ENCODE measurements at regions not wholly inside any gene's neighbourhood (a gene's known extent, or its start where the extent isn't known, plus 50 kb on each side); places are given as distances from the start of the nearest gene placed in this dataset.
A peak's percentile ranks its signal among the peaks of the same experiment; 100 is the strongest.

DNA sequence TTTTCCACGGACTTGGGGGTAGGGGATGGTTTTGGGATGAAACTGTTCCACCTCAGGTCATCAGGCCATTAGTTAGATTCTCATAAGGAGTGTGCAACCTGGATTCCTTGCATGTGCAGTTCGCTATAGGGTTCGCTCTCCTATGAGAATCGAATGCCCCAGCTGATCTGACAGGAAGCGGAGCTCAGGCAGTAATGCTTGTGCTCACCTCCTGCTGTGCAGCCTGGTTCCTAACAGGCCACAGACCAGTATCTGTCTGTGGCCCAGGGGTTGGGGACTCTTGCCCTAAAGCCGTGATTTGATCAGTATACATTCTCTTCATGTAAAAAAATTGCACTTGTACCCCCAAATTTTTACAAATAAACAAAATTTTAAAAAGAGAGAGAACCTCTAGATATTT lies 219.4 kb upstream of the CPNE8 start:
- no peak for ATAC-seq (ENCODE audit: low read depth in 2 of 2)

GRCh38 chr12:39123580-39124253 lies 218.3 kb upstream of the CPNE8 start:
- Histone ChIP-seq H3K4me3 (ENCODE audit: low read depth, low read length) (no peak overlapping the region), H3K27me3 (ENCODE audit: control insufficient read depth, insufficient read depth, low read length) (no peaks in the 10 kb centered on the region), H3K36me3 (ENCODE audit: control insufficient read depth, insufficient read depth, low read length) (no peaks in the 10 kb centered on the region), H3K27ac (ENCODE audit: insufficient read depth, low read length, poor library complexity, severe bottlenecking) (no peak overlapping the region), H3K9me3 (ENCODE audit: control insufficient read depth in 2 of 2, low read length in 2 of 2) (no peaks in the 10 kb centered on the region), H3K4me1 (ENCODE audit: control insufficient read depth, insufficient read depth, low read length, poor library complexity, severe bottlenecking) (no peaks in the 10 kb centered on the region)
- Mint-ChIP-seq H3K4me3 (no peak overlapping the region), H3K27me3 (no peaks in the 10 kb centered on the region), H3K4me1 (no peaks in the 10 kb centered on the region), H3K36me3 (no peaks in the 10 kb centered on the region), H3K27ac (no peak overlapping the region), H3K9me3 (peaks cover 0 to 3% (median 2%) of the 10 kb centered on the region in 7 donors)
- no peak for DNase-seq
- ATAC-seq (ENCODE audit: low read depth in 2 of 2): no peak

More for the DNA sequence above, 219.4 kb upstream of the CPNE8 start:
- Mint-ChIP-seq H3K9me3 (peaks cover 0 to 3% (median 2%) of the 10 kb centered on the region in 7 donors), H3K27ac (no peak overlapping the region), H3K27me3 (no peaks in the 10 kb centered on the region), H3K36me3 (no peaks in the 10 kb centered on the region), H3K4me3 (no peak overlapping the region), H3K4me1 (no peaks in the 10 kb centered on the region)
- DNase-seq: no peak
- no peak overlapping the region for H3K27ac ChIP-seq (ENCODE audit: insufficient read depth, low read length, poor library complexity, severe bottlenecking)
- no peaks in the 10 kb centered on the region for H3K27me3 ChIP-seq (ENCODE audit: control insufficient read depth, insufficient read depth, low read length)
- H3K9me3 ChIP-seq (ENCODE audit: control insufficient read depth in 2 of 2, low read length in 2 of 2): no peaks in the 10 kb centered on the region
- H3K4me3 ChIP-seq (ENCODE audit: low read depth, low read length): no peak overlapping the region
- H3K4me1 ChIP-seq (ENCODE audit: control insufficient read depth, insufficient read depth, low read length, poor library complexity, severe bottlenecking): no peaks in the 10 kb centered on the region
- no peaks in the 10 kb centered on the region for H3K36me3 ChIP-seq (ENCODE audit: control insufficient read depth, insufficient read depth, low read length)

DNA sequence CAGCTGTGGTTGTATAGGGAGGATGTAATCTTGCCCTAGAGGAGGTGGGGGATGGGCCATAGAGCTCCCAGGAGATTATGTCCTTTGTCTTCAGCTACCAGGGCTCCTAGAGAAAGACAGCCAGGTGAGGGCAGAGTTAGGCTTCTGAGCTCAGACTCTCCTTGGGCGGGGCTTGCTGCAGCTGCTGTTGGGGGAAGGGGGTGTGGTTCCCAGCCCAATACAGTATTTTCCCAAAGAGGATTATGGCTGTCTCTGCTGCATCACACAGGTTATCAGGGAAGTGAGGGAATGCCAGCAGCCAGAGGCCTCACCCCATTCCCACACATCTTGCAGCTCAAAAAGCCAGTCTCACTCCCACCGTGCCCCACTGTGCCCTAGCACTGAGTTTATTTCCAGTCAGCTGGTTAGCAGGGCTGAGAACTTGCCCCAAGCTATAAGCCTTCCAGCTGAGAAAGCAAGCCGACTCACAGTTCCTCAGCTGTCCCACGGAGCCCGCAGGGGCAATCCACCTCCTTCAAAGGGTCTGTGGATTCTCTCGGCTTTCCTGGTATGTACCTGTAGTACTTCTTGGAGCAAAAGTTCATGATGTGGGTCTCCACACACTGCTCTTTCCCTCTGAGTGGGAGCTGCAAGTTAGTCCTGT lies 217.3 kb upstream of the CPNE8 start:
- Histone ChIP-seq H3K27ac (ENCODE audit: insufficient read depth, low read length, poor library complexity, severe bottlenecking) (no peak overlapping the region), H3K4me3 (ENCODE audit: low read depth, low read length) (no peak overlapping the region), H3K27me3 (ENCODE audit: control insufficient read depth, insufficient read depth, low read length) (no peaks in the 10 kb centered on the region), H3K36me3 (ENCODE audit: control insufficient read depth, insufficient read depth, low read length) (no peaks in the 10 kb centered on the region), H3K4me1 (ENCODE audit: control insufficient read depth, insufficient read depth, low read length, poor library complexity, severe bottlenecking) (no peaks in the 10 kb centered on the region), H3K9me3 (ENCODE audit: control insufficient read depth in 2 of 2, low read length in 2 of 2) (no peaks in the 10 kb centered on the region)
- Mint-ChIP-seq H3K4me3 (no peak overlapping the region), H3K27me3 (no peaks in the 10 kb centered on the region), H3K36me3 (no peaks in the 10 kb centered on the region), H3K4me1 (no peaks in the 10 kb centered on the region), H3K9me3 (peaks cover 0 to 3% (median 2%) of the 10 kb centered on the region in 7 donors), H3K27ac (no peak overlapping the region)
- no peak for DNase-seq
- ATAC-seq (ENCODE audit: low read depth in 2 of 2): no peak

- Histone ChIP-seq H3K27me3 (ENCODE audit: control insufficient read depth, insufficient read depth, low read length) (no peaks in the 10 kb centered on the region), H3K27ac (ENCODE audit: insufficient read depth, low read length, poor library complexity, severe bottlenecking) (no peak overlapping the region), H3K9me3 (ENCODE audit: control insufficient read depth in 2 of 2, low read length in 2 of 2) (no peaks in the 10 kb centered on the region), H3K36me3 (ENCODE audit: control insufficient read depth, insufficient read depth, low read length) (no peaks in the 10 kb centered on the region), H3K4me3 (ENCODE audit: low read depth, low read length) (no peak overlapping the region), H3K4me1 (ENCODE audit: control insufficient read depth, insufficient read depth, low read length, poor library complexity, severe bottlenecking) (no peaks in the 10 kb centered on the region)
- Mint-ChIP-seq H3K4me1 (no peaks in the 10 kb centered on the region), H3K27ac (no peak overlapping the region), H3K9me3 (peaks cover 0 to 2% (median 0%) of the 10 kb centered on the region in 7 donors), H3K36me3 (no peaks in the 10 kb centered on the region), H3K27me3 (no peaks in the 10 kb centered on the region), H3K4me3 (no peak overlapping the region)
- DNase-seq: no peak
- ATAC-seq (ENCODE audit: low read depth in 2 of 2): no peak
Measured at GRCh38 chr12:39116861-39117260, 211.5 kb upstream of the CPNE8 start.

DNA sequence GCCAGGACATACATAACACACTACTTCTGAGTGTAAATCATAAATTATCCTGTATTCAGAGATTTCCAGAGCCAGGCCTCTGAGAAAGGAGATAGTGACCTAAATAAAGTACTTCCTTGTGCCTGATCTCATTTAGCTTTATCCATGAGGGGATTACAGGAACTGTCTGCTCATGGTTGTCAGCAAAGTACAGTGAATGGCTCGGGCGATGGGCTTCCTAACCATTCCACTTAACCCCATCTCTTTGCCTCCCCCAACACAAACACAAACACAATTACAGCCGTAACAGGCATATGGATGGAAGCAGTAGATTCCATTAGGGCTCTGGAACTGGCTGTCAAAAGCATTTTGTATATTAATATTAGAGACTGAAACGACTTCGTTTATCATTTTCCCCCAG lies 206.7 kb upstream of the CPNE8 start:
- Histone ChIP-seq H3K9me3 (ENCODE audit: control insufficient read depth in 2 of 2, low read length in 2 of 2) (no peaks in the 10 kb centered on the region), H3K4me3 (ENCODE audit: low read depth, low read length) (no peak overlapping the region), H3K36me3 (ENCODE audit: control insufficient read depth, insufficient read depth, low read length) (no peaks in the 10 kb centered on the region), H3K27me3 (ENCODE audit: control insufficient read depth, insufficient read depth, low read length) (no peaks in the 10 kb centered on the region), H3K4me1 (ENCODE audit: control insufficient read depth, insufficient read depth, low read length, poor library complexity, severe bottlenecking) (no peaks in the 10 kb centered on the region), H3K27ac (ENCODE audit: insufficient read depth, low read length, poor library complexity, severe bottlenecking) (no peak overlapping the region)
- DNase-seq (no peak), ATAC-seq (ENCODE audit: low read depth in 2 of 2) (no peak)
- H3K4me3 Mint-ChIP-seq: no peak overlapping the region
- H3K9me3 Mint-ChIP-seq: peaks cover 0 to 2% (median 0%) of the 10 kb centered on the region in 7 donors
- no peaks in the 10 kb centered on the region for H3K27me3 Mint-ChIP-seq
- H3K4me1 Mint-ChIP-seq: no peaks in the 10 kb centered on the region
- no peak overlapping the region for H3K27ac Mint-ChIP-seq
- H3K36me3 Mint-ChIP-seq: no peaks in the 10 kb centered on the region

- Mint-ChIP-seq H3K4me1 (peaks cover 0 to 4% (median 0%) of the 10 kb centered on the region in 4 donors), H3K36me3 (no peaks in the 10 kb centered on the region), H3K4me3 (no peak overlapping the region), H3K27ac (no peak overlapping the region), H3K27me3 (peaks cover 7% of the 10 kb centered on the region), H3K9me3 (peaks cover 0 to 3% (median 0%) of the 10 kb centered on the region in 7 donors)
- no peak for ATAC-seq (ENCODE audit: low read depth in 2 of 2)
- Histone ChIP-seq H3K4me3 (ENCODE audit: low read depth, low read length) (no peak overlapping the region), H3K36me3 (ENCODE audit: control insufficient read depth, insufficient read depth, low read length) (no peaks in the 10 kb centered on the region), H3K27me3 (ENCODE audit: control insufficient read depth, insufficient read depth, low read length) (no peaks in the 10 kb centered on the region), H3K9me3 (ENCODE audit: control insufficient read depth in 2 of 2, low read length in 2 of 2) (no peaks in the 10 kb centered on the region), H3K4me1 (ENCODE audit: control insufficient read depth, insufficient read depth, low read length, poor library complexity, severe bottlenecking) (no peaks in the 10 kb centered on the region), H3K27ac (ENCODE audit: insufficient read depth, low read length, poor library complexity, severe bottlenecking) (no peak overlapping the region)
- DNase-seq: no peak
Measured at GRCh38 chr12:39105111-39105510, 199.7 kb upstream of the CPNE8 start.

- H3K27ac ChIP-seq (ENCODE audit: insufficient read depth, low read length, poor library complexity, severe bottlenecking): no peak overlapping the region
- DNase-seq (peak in 2 of 3 donors; percentile 25 to 48), ATAC-seq (ENCODE audit: low read depth in 2 of 2) (peak; percentile 44 to 74)
- Mint-ChIP-seq H3K36me3 (no peaks in the 10 kb centered on the region), H3K27ac (no peak overlapping the region), H3K27me3 (peaks cover 7% of the 10 kb centered on the region), H3K4me3 (no peak overlapping the region), H3K9me3 (peaks cover 0 to 3% (median 0%) of the 10 kb centered on the region in 7 donors), H3K4me1 (peaks cover 0 to 4% (median 0%) of the 10 kb centered on the region in 4 donors)
- H3K4me1 ChIP-seq (ENCODE audit: control insufficient read depth, insufficient read depth, low read length, poor library complexity, severe bottlenecking): no peaks in the 10 kb centered on the region
- no peaks in the 10 kb centered on the region for H3K36me3 ChIP-seq (ENCODE audit: control insufficient read depth, insufficient read depth, low read length)
- no peaks in the 10 kb centered on the region for H3K9me3 ChIP-seq (ENCODE audit: control insufficient read depth in 2 of 2, low read length in 2 of 2)
- no peak overlapping the region for H3K4me3 ChIP-seq (ENCODE audit: low read depth, low read length)
- H3K27me3 ChIP-seq (ENCODE audit: control insufficient read depth, insufficient read depth, low read length): no peaks in the 10 kb centered on the region
Measured at GRCh38 chr12:39103552-39104165, 198.3 kb upstream of the CPNE8 start.

Data from CD4-positive, CD25-positive, alpha-beta regulatory T cell (primary cell).